Spleen (tissue), 7 donors: ENCODE measurements at regions not wholly inside any gene's neighbourhood (a gene's known extent, or its start where the extent isn't known, plus 50 kb on each side); places are given as distances from the start of the nearest gene placed in this dataset.

Experiments used
- POLR2A ChIP-seq, 3 donors: fragments of 450-650 bp; IDR thresholded peaks; one replicate each; pipeline ENCODE4 v1.5.1; 2017; ENCODE audit warnings: antibody characterized with exemption in 3 of 3, mild to moderate bottlenecking in 1 of 3
- POLR2AphosphoS5 ChIP-seq, 3 donors: sonication (generic); formaldehyde crosslinking; IDR thresholded peaks; one replicate each; pipeline ENCODE4 v1.5.1; 2017; ENCODE audit warnings: antibody characterized with exemption in 3 of 3
- TF ChIP-seq, protein P1 (sequence below), 11 experiments: fragments of 200-600 bp in 7 of 11; fragments of 450-650 bp in 4 of 11; sonication (generic) in 4 of 11; IDR thresholded peaks in 8 of 11; conservative IDR thresholded peaks in 3 of 11; 1 replicate in 7 of 11; 2 replicates in 4 of 11; pipeline versions ENCODE4 v1.4.0 to v1.8.0; 2016 to 2021; ENCODE audit warnings: antibody characterized with exemption in 11 of 11, inconsistent platforms in 4 of 11, mild to moderate bottlenecking in 1 of 11
- donor health status: DM: no; HTN: no; CAD: no; lungs with moderate emphysema.
- donor health status: DM: no; HTN: no; CAD: no.
- donor health status: DM: no; HTN: no; CAD: no.

DNA sequence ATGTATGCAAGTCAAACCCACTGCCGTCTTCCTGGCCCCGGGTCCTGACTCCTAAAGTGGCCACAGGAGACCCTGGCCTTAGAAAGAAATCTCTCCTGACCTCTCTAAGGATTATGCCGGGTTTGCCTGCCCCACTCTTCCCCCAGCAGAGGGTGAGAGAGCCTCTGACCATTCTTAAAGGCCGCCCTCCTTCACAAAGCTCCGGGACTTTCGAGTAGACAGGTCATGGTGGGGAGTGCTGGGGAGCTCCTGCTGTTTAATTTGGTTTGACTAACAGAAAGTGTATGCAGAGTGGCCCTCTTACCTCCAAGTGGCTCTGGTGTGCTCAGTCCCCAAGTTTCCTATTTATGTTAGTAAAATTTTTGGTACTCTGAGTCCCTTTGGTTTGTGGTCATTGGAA is 111.8 kb downstream of the LRRC70 start:
- TF ChIP-seq POLR2AphosphoS5 (IDR thresholded peaks at IDR 0.05) = no peak
- TF ChIP-seq POLR2A (IDR thresholded peaks at IDR 0.05) = no peak
- TF ChIP-seq, protein P1, sequence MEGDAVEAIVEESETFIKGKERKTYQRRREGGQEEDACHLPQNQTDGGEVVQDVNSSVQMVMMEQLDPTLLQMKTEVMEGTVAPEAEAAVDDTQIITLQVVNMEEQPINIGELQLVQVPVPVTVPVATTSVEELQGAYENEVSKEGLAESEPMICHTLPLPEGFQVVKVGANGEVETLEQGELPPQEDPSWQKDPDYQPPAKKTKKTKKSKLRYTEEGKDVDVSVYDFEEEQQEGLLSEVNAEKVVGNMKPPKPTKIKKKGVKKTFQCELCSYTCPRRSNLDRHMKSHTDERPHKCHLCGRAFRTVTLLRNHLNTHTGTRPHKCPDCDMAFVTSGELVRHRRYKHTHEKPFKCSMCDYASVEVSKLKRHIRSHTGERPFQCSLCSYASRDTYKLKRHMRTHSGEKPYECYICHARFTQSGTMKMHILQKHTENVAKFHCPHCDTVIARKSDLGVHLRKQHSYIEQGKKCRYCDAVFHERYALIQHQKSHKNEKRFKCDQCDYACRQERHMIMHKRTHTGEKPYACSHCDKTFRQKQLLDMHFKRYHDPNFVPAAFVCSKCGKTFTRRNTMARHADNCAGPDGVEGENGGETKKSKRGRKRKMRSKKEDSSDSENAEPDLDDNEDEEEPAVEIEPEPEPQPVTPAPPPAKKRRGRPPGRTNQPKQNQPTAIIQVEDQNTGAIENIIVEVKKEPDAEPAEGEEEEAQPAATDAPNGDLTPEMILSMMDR (IDR thresholded peaks at IDR 0.05 in 8 of 11, conservative IDR thresholded peaks at IDR 0.05 in 3 of 11) = no peak
